HCT116 (cell line): ENCODE measurements at regions not wholly inside any gene's neighbourhood (a gene's known extent, or its start where the extent isn't known, plus 50 kb on each side); places are given as distances from the start of the nearest gene placed in this dataset.

Source experiments
- CEBPB ChIP-seq: IDR thresholded peaks from 2 replicates; pipeline ENCODE4 v1.6.1; 2012; ENCODE audit warnings: low read depth
- CTCF ChIP-seq, 3 experiments: fragments of 200-600 bp in 1 of 3; sonication (generic) in 1 of 3; IDR thresholded peaks in 2 of 3; conservative IDR thresholded peaks in 1 of 3; 2 replicates each; pipeline ENCODE4 v1.5.1; 2012 to 2017; ENCODE audit warnings: low read depth in 2 of 3, low read length in 2 of 3, antibody characterized with exemption in 1 of 3, borderline replicate concordance in 1 of 3, control low read depth in 1 of 3, mild to moderate bottlenecking in 1 of 3, mixed read lengths in 1 of 3, mixed run types in 1 of 3, moderate library complexity in 1 of 3; ENCODE audit not compliant: insufficient read depth in 1 of 3
- EZH2 ChIP-seq: fragments of 200-600 bp; sonication (generic); IDR thresholded peaks from 2 replicates; pipeline ENCODE4 v1.6.1; 2017; ENCODE audit warnings: antibody characterized with exemption, mixed run types
- EZH2phosphoT487 ChIP-seq: fragments of 200-600 bp; IDR thresholded peaks from 2 replicates; pipeline ENCODE4 v1.6.1; 2018; ENCODE audit warnings: antibody characterized with exemption, borderline replicate concordance
- MAX ChIP-seq: IDR thresholded peaks from 2 replicates; pipeline ENCODE4 v1.6.1; 2012
- POLR2A ChIP-seq: IDR thresholded peaks from 2 replicates; pipeline ENCODE4 v1.7.0; 2011; ENCODE audit warnings: borderline replicate concordance; ENCODE audit not compliant: insufficient read depth, insufficient read length; ENCODE audit errors: extremely low read depth
- POLR2AphosphoS5 ChIP-seq: IDR thresholded peaks from 2 replicates; pipeline ENCODE4 v1.6.1; 2011; ENCODE audit warnings: mild to moderate bottlenecking, low read depth, low read length, moderate library complexity
- REST ChIP-seq: IDR thresholded peaks from 2 replicates; pipeline ENCODE4 v1.6.1; 2012; ENCODE audit warnings: low read depth
- SIN3A ChIP-seq: IDR thresholded peaks from 2 replicates; pipeline ENCODE4 v1.6.1; 2012; ENCODE audit warnings: low read depth
- SP1 ChIP-seq: IDR thresholded peaks from 2 replicates; pipeline ENCODE4 v1.6.1; 2012; ENCODE audit warnings: low read depth
- SRF ChIP-seq: IDR thresholded peaks from 2 replicates; pipeline ENCODE4 v1.6.1; 2012; ENCODE audit warnings: low read depth
- ZBTB33 ChIP-seq: IDR thresholded peaks from 2 replicates; pipeline ENCODE4 v1.6.1; 2011; ENCODE audit warnings: mild to moderate bottlenecking, low read length, moderate library complexity; ENCODE audit not compliant: insufficient replicate concordance; ENCODE audit errors: extremely low read depth
- ZNF274 ChIP-seq: fragments of 200-500 bp; sonication (Bioruptor generic); IDR thresholded peaks from 2 replicates; pipeline ENCODE4 v1.6.1; 2014; ENCODE audit warnings: mild to moderate bottlenecking, low read depth, low read length, inconsistent platforms

GRCh38 chr21:29450058-29450457, 151.3 kb downstream of the BACH1 start:
- TF ChIP-seq POLR2A (no peak), EZH2 (no peak), CTCF (IDR thresholded peaks at IDR 0.05 in 2 of 3, conservative IDR thresholded peaks at IDR 0.05 in 1 of 3; ENCODE audit: borderline replicate concordance in 1 of 3, insufficient read depth in 1 of 3, low read depth in 2 of 3, low read length in 2 of 3) (no peak), CEBPB (no peak), ZBTB33 (no peak), EZH2phosphoT487 (no peak), MAX (no peak), SP1 (no peak), POLR2AphosphoS5 (no peak), SIN3A (no peak), SRF (no peak), ZNF274 (no peak), REST (no peak)
